Activated T-helper 1 cell treated with anti-CD3 and anti-CD28 coated beads, Interleukin-12 subunit alpha, Interleukin-12 subunit beta, Interleukin-2, Interleukin-4 antibody, amounts not matched to agents 30 ng/mL and 10 ng/mL and 1 ng/mL, durations not matched to agents 14 hours and 24 hours and 36 hours (primary cell): ENCODE measurements at regions not wholly inside any gene's neighbourhood (a gene's known extent, or its start where the extent isn't known, plus 50 kb on each side); places are given as distances from the start of the nearest gene placed in this dataset.

Source experiments
- DNase-seq: peaks from one replicate; pipeline ENCODE4 v3.0.0; 2021; ENCODE audit warnings: low spot score
- H3K27ac Mint-ChIP-seq: one replicate; pipeline ENCODE4 v1.8.0; 2021; ENCODE audit warnings: mild to moderate bottlenecking, mixed read lengths
- H3K27me3 Mint-ChIP-seq: one replicate; pipeline ENCODE4 v1.8.0; 2022; ENCODE audit warnings: mild to moderate bottlenecking, moderate library complexity, mixed read lengths; ENCODE audit not compliant: insufficient read depth
- H3K36me3 Mint-ChIP-seq: one replicate; pipeline ENCODE4 v1.8.0; 2021; ENCODE audit warnings: low read depth, mixed read lengths
- H3K4me1 Mint-ChIP-seq: one replicate; pipeline ENCODE4 v1.8.0; 2021; ENCODE audit warnings: low read depth, mixed read lengths
- H3K4me3 Mint-ChIP-seq: one replicate; pipeline ENCODE4 v1.8.0; 2021; ENCODE audit warnings: mild to moderate bottlenecking, moderate library complexity, mixed read lengths
- H3K9me3 Mint-ChIP-seq: one replicate; pipeline ENCODE4 v1.8.0; 2021; ENCODE audit warnings: mixed read lengths
- intact Hi-C: fragments of 100-400 bp; cut with micrococcal nuclease; formaldehyde crosslinking; loops from one replicate; pipeline ENCODE4 v1.15.1; 2024

DNA sequence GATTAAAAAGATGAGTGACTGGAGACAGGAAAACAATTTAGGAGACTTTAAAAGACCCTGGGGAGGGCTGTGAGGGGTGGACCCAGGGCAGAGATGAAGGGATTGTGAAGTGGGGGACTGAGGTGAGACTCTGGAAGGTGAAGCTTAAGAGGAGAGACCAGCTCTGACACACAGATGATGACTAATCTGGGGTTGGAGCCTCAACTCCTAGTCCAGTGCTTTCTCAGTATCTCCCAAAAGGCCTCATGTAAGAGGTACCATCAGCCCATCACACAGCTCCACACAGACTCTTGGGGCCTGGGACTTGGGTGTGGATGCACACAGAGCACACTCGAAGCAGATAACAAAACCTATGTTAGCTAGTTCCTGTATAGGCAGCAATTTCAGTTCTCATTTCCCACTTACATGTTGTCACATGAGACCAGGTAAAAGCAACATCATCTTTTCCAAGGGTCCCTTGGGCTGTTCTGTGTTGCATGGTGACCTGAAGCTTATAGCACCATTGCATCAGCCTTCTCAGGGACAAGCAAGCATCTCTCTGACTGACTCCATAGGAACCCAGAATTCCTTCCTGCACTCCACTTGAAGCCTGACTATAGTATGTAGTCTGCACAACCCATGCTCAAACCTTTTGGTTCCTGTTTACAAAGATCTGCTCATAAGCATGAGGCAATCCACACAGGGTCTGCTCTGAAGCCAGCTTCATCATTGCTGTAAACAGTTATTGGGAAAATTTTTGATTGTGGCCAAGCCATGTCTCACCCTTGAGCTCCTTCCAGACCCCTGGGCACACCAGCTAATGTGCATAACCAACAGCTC, 88.6 kb upstream of the MYCBP2 start:
- Mint-ChIP-seq H3K4me1 (no peaks in the 10 kb centered on the region), H3K27me3 (peaks cover 5% of the 10 kb centered on the region), H3K9me3 (no peaks in the 10 kb centered on the region), H3K4me3 (no peak overlapping the region), H3K27ac (no peak overlapping the region), H3K36me3 (no peaks in the 10 kb centered on the region)
- intact Hi-C loops = no loop called here
- no peak for DNase-seq

DNA sequence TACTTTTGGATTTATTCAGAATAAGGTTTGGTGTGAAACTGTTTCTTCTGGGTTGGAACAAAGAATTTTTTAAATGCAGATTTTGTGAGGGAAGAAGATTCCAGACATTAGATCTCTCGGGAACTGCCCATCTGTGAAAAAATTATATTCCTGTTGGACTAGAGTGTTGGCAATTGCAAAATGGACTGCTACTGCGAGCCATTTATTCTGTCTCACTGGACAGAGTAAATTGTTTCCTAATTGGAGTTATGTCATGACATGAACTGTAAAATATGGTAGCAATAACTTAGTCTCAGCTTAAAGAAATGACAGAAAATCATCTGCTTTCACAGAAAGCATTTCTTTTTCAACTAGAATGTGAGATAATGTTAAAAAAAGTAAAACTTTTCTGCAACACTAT, 86.0 kb upstream of the MYCBP2 start:
- peaks cover 2% of the 10 kb centered on the region for H3K27me3 Mint-ChIP-seq
- H3K4me3 Mint-ChIP-seq = no peak overlapping the region
- H3K36me3 Mint-ChIP-seq = no peaks in the 10 kb centered on the region
- no peaks in the 10 kb centered on the region for H3K4me1 Mint-ChIP-seq
- DNase-seq = no peak
- H3K27ac Mint-ChIP-seq = no peak overlapping the region
- no peaks in the 10 kb centered on the region for H3K9me3 Mint-ChIP-seq
- intact Hi-C loops = no loop called here

DNA sequence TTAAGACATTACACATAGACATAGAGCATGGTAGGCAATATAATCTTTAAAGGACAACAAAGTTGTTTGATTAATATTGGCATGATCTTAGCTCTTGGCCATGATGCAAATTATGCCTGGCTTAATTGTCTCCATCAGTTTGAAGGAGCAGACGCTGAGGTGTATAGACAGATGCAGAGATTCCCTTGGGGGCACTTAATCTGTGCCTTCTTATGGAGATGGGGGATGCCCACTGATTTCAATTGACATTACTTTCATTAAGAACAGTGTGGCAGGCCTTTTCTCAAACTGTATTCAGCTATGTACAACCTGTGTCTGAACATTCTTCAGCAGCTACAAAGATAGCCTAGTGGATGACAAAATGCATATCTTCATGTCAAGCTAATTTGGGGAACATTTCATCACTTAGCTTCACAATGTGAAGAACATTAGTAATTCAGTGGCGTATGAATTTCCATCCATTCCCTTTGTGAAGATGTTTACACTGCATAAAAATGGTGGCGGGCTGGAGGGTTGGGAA, 85.3 kb upstream of the MYCBP2 start:
- DNase-seq = no peak
- intact Hi-C loops = no loop called here
- Mint-ChIP-seq H3K4me3 (no peak overlapping the region), H3K9me3 (no peaks in the 10 kb centered on the region), H3K4me1 (no peaks in the 10 kb centered on the region), H3K36me3 (no peaks in the 10 kb centered on the region), H3K27ac (no peak overlapping the region), H3K27me3 (no peaks in the 10 kb centered on the region)

DNA sequence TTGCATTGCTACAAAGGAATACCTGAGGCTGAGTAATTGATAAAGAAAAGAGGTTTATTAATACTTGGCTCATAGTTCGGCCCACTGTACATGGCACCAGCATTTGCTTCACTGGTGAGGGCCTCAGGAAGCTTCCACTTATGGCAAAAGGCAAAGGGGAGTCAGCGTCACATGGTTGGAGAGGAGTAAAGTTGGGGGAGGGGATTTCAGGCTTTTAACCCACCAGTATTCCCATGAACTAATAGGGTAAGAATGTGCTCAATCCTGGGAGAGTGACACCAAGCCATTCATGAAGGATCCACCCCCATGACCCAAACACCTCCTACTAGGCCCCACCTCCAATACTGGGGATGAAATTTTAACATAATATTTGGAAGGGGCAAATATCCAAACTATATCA, 82.5 kb upstream of the MYCBP2 start:
- Mint-ChIP-seq H3K27me3 (no peaks in the 10 kb centered on the region), H3K4me1 (no peaks in the 10 kb centered on the region), H3K4me3 (no peak overlapping the region), H3K27ac (no peak overlapping the region), H3K9me3 (no peaks in the 10 kb centered on the region), H3K36me3 (no peaks in the 10 kb centered on the region)
- no peak for DNase-seq
- intact Hi-C loops = no loop called here

DNA sequence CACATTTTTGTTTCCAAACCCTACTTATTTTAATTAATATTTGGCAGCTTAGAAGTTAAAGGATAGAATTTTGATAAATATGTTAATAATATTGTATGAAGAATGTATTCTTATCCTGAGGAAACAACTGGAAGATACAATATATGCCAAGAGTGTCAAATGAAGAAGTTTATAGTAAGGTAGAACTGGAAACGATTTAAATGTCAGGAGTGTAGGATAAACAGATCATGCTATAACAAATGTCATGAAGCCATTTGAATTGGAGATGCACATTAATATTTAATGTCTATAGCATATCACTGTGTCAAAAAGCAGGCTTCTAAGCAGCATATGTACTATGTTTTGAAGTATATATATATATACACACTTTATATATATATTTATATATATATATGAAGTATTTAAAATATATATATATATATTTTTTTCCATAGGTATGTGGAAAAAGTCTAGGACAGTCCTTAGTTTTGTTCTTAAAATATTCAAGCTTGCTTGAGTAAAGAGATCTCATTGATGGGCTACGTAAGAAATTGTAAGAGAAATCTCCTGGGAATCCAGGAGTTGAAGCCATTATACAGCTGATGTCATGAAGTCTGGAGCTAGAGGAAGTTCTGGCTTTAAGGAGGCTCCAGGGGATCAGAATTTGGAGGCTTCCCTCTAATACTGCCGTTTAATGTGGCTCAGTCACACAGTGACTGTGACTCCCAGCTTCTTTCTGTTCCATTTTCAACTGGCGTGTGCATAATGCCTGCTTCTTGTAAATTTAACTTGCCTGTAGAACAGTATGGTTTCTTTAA, 79.9 kb upstream of the MYCBP2 start:
- no peaks in the 10 kb centered on the region for H3K36me3 Mint-ChIP-seq
- H3K27me3 Mint-ChIP-seq = peaks cover 1% of the 10 kb centered on the region
- H3K9me3 Mint-ChIP-seq = no peaks in the 10 kb centered on the region
- H3K4me1 Mint-ChIP-seq = no peaks in the 10 kb centered on the region
- H3K4me3 Mint-ChIP-seq = no peak overlapping the region
- H3K27ac Mint-ChIP-seq = no peak overlapping the region
- no peak for DNase-seq
- intact Hi-C loops = no loop called here

DNA sequence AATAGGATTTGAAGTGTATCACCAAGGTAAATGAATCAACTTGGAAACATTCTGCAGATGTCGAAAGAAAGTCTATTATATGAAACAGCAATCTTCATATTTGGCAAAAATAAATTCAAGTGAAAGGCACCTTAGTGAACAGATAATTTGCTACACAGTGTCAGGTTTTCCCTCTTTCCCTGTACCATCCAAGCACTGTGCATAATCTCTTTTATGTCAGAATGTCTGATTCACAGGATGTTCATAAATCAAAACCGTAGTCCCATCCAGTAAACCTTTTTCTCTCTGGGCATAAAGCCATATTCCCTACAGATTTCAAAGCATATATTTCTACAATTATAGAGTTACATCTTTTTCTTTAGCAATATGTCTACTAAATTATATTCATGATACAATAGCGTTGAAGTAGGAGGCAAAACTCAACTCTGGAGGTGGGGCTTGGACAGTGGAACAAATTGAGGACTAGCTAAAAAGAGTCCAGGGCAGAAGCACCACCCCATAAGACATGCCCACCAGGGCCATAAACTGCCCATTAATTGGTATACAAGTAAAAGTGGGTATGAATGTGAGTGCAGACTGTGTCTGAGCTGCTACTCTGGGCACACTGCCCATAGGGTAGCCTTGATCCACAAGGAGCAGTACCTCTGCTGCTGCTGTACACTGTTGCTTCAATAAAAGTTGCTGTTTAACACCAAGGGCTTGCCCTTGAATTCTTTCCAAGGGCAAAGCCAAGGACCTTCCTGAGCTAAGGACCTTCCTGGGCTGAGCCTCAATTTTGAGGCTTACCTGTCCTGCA, 72.1 kb upstream of the MYCBP2 start:
- intact Hi-C loops = no loop called here
- Mint-ChIP-seq H3K27ac (no peak overlapping the region), H3K4me1 (no peaks in the 10 kb centered on the region), H3K36me3 (no peaks in the 10 kb centered on the region), H3K4me3 (no peak overlapping the region), H3K9me3 (no peaks in the 10 kb centered on the region), H3K27me3 (peaks cover 14% of the 10 kb centered on the region)
- DNase-seq = no peak

DNA sequence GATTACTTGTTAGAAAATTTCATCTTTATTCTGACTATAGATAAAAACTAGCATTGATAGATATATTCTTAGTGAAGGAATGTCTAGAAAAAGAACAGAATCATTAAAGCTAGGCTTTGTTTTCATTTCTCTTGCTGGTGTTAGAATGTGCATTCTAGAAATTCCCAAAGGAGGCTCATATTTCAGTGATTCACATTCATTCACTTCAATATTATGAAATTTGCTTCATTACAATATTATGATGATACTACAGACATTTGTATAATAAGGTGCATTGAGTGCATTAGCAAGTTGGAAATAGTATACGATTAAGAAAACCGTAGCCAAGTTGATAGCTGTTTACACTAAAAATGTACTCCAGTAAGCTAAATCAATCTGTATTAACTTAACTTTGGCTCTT, 70.7 kb upstream of the MYCBP2 start:
- no peaks in the 10 kb centered on the region for H3K36me3 Mint-ChIP-seq
- H3K27ac Mint-ChIP-seq = no peak overlapping the region
- intact Hi-C loops = no loop called here
- H3K27me3 Mint-ChIP-seq = peaks cover 14% of the 10 kb centered on the region
- no peaks in the 10 kb centered on the region for H3K9me3 Mint-ChIP-seq
- peaks cover 9% of the 10 kb centered on the region for H3K4me1 Mint-ChIP-seq
- DNase-seq = no peak
- no peak overlapping the region for H3K4me3 Mint-ChIP-seq

DNA sequence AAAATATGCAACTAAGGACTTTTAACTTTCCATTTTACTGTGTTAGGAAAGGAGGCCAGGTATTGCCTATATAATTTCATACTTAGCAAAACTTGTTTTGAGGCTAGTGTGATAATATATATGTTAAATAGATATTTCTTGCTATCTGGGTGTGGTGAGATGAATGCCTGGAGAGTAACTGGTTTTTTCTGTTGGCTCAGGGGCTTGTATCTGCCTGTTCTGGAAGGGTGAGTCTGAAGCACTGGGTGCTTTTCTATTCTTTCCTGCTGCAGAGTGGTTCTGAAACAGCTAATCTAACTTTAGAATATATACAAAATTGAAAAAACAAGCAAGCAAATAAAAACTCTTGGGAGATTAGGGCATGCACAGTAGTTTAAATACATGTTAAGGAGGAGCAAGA, 64.6 kb upstream of the MYCBP2 start:
- DNase-seq = no peak
- no peaks in the 10 kb centered on the region for H3K9me3 Mint-ChIP-seq
- peaks cover 13% of the 10 kb centered on the region for H3K27me3 Mint-ChIP-seq
- H3K27ac Mint-ChIP-seq = no peak overlapping the region
- no peaks in the 10 kb centered on the region for H3K36me3 Mint-ChIP-seq
- no peak overlapping the region for H3K4me3 Mint-ChIP-seq
- intact Hi-C loops = no loop called here
- H3K4me1 Mint-ChIP-seq = peaks cover 20% of the 10 kb centered on the region

DNA sequence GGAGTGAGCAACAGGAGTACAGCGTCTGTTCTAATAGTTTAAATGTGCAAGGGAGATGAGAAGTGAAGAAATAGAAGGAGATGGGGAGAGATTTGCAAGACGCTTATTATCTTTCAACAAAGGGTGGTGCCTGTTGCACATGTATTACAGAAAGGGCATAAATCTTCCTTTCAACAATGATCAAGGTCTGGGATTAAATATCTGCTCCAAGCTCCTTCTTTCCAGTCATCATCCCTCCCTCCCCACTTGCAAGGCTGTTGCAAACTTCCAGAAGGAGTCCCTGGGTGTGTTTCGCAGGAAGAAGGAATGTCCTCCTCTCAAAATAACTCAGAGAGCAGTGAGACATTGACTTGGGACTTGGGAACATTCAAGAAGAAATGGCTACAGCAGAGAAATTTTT, 63.5 kb upstream of the MYCBP2 start:
- DNase-seq = no peak
- Mint-ChIP-seq H3K27me3 (peaks cover 21% of the 10 kb centered on the region), H3K36me3 (no peaks in the 10 kb centered on the region), H3K27ac (no peak overlapping the region), H3K4me3 (no peak overlapping the region), H3K9me3 (no peaks in the 10 kb centered on the region), H3K4me1 (peaks cover 20% of the 10 kb centered on the region)
- intact Hi-C loops = no loop called here

DNA sequence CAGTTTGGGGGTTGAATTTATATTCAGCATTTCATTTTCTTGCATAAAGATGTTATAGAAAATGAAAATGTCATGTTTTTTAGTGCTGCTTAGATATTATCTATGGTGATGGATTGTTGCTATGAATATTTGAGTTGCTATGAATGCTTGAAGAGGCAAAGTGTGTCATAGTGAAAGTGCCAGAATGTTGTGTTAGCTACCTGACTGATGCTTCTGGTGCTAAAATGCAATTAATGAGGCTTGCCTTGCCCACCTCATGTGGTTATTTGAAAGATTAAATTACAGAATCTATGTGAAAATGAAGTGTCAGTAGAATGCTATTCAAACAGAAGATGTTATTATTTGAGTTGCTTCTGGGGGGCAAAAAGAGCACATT, 62.7 kb upstream of the MYCBP2 start:
- DNase-seq = no peak
- no peaks in the 10 kb centered on the region for H3K9me3 Mint-ChIP-seq
- no peaks in the 10 kb centered on the region for H3K36me3 Mint-ChIP-seq
- no peak overlapping the region for H3K27ac Mint-ChIP-seq
- no peak overlapping the region for H3K4me3 Mint-ChIP-seq
- peaks cover 20% of the 10 kb centered on the region for H3K4me1 Mint-ChIP-seq
- intact Hi-C loops = loop anchor here (1.0 to 5.0 kb wide), 5 partner anchors 40 to 97 kb away; no protein-coding TSS in a partner anchor
- H3K27me3 Mint-ChIP-seq = peaks cover 23% of the 10 kb centered on the region

DNA sequence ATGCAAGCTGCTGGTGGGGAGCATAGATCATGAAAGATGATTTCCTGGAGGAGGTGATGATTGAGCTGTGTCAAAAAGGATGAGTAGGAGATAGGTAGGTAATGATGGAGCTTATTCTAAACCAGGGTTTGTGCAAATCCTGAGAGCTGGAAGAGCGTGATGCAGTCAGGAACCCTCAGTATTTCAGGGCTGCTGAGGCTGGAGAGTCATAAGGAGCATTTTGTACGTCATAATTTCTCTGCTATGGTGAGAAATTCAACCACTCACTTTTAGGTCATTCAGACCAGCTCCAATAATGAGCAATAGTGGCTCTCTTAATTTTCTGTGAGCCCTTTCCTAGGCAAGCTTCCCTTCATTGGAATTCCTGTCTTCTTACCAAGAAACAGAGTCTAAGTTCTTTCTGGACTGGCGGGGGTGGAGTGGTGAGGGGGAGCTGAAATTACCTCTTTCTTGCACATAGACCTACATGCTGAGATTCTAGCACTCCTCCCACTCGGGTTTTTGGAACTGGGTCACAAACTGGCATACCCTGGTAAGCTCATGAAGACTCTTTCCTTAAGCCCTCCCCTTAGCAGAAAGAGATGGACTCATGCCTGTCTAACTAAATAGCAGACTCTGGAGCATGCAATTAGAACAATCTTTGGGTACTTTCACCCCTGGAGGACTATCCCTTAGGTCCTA, 62.2 kb upstream of the MYCBP2 start:
- Mint-ChIP-seq H3K36me3 (no peaks in the 10 kb centered on the region), H3K27ac (no peak overlapping the region), H3K27me3 (peaks cover 26% of the 10 kb centered on the region), H3K4me3 (no peak overlapping the region), H3K9me3 (no peaks in the 10 kb centered on the region), H3K4me1 (peaks cover 20% of the 10 kb centered on the region)
- intact Hi-C loops = loop anchor here (1.0 to 5.0 kb wide), 5 partner anchors 40 to 97 kb away; no protein-coding TSS in a partner anchor
- DNase-seq = no peak

DNA sequence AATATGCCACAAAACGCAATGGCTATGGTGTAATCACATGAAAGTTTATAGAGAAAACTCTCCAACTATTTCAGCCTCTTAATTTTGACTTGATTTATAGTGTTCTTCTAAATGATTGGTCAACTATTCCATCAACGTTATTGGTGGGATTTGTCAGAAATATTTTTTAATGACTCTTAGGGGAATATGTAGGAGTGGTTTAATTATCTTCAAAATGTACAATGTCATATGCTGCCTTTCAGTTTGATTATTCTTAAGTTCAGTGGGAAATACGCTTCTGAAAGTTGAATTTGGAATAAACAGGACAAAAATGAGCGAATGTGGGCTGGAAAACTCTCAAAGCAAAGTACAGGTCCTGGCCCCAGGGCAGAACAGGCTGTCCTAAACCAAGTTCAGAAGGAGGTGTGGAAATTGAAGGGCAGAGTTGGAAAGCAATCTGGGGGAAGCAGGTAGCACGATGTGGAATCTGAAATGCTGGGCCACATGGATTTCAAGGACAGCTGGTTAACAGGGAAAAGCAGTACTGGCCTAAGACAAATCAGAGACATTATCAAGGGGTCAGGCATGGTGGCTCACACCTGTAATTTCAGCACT, 60.8 kb upstream of the MYCBP2 start:
- no peak for DNase-seq
- intact Hi-C loops = loop anchor here (5.0 kb wide), 2 partner anchors 90 to 95 kb away; no protein-coding TSS in a partner anchor
- peaks cover 38% of the 10 kb centered on the region for H3K27me3 Mint-ChIP-seq

More for the DNA sequence above, 60.8 kb upstream of the MYCBP2 start:
- no peaks in the 10 kb centered on the region for H3K36me3 Mint-ChIP-seq
- H3K4me3 Mint-ChIP-seq = no peak overlapping the region
- H3K9me3 Mint-ChIP-seq = no peaks in the 10 kb centered on the region
- peaks cover 11% of the 10 kb centered on the region for H3K4me1 Mint-ChIP-seq
- no peak overlapping the region for H3K27ac Mint-ChIP-seq
